Renal cortex interstitium (tissue), 11 donors: ENCODE measurements at regions not wholly inside any gene's neighbourhood (a gene's known extent, or its start where the extent isn't known, plus 50 kb on each side); places are given as distances from the start of the nearest gene placed in this dataset.
"Not testable (repeated sequence)": the region's sequence is repeated elsewhere in the genome, so short reads cannot be mapped to it uniquely, and the experiment has no call there.

Experiments
- DNase-seq, 11 donors: peaks; one replicate each; pipeline ENCODE4 v3.0.0-alpha.2; 2013; ENCODE audit warnings: low read depth in 9 of 11, low spot score in 4 of 11; ENCODE audit errors: extremely low read depth in 1 of 11

DNA sequence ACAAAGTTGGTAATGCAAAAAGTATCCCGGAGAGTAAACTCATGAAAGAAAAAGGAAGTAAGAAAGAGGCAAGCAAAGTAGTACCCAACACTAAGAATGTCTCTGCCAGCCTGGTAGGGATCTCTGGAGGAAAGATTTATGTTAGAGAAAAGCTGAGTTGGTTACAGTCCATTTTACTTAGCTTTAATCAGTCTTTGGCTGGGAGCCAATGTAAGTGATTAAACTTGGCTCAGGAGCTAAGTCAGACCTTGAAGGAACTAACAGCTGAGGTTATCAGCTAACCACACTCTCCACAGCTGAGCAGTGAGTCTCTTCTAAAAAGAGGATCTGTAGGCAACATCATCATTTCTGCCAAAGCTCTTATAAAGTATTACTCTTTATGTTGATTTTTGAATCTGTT lies 148.0 kb downstream of the ANKRD7 start:
- no peak for DNase-seq

GRCh38 chr7:118389629-118390028 lies 165.1 kb downstream of the ANKRD7 start:
- no peak for DNase-seq

GRCh38 chr7:118404211-118404610 lies 179.7 kb downstream of the ANKRD7 start:
- DNase-seq = no peak

DNA sequence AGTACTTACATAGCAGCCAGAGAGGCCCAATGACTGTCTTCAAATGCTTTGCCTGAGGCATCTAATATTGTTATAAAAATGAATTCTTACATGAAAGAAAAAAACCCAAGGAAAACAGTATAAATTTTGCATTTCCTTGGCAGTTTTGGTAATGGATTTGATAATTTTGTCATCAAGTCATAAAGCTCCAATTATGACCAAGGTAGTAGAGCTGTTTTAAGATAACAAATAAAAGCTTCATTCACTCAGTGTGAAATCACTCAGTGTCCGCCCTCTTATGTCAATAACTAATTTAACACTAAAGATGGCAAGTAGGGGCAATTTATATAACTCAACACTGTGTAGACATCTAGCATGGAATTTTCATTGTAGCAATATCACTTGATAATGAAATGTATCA lies 193.9 kb downstream of the ANKRD7 start:
- DNase-seq = no peak

- DNase-seq = no peak
Measured at GRCh38 chr7:118420888-118421287, 196.4 kb downstream of the ANKRD7 start.

- no peak for DNase-seq
Measured at GRCh38 chr7:118429141-118429540, 204.6 kb downstream of the ANKRD7 start.

GRCh38 chr7:118436663-118437062 lies 212.2 kb downstream of the ANKRD7 start:
- no peak for DNase-seq

DNA sequence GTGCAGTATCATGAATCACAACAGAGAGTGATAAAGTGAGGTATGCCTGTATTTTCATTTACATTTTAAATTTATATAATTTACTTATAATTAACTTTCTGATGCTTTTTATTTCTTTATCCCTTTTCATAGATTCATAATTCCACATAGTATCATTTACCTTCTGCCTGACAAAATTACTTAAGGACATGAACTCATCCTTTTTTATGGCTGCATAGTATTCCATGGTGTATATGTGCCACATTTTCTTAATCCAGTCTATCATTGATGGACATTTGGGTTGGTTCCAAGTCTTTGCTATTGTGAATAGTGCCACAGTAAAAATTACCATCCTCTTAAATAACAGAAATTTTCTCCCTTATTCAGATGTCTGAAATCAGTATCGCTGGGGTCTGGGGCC lies 224.5 kb downstream of the ANKRD7 start:
- not testable (repeated sequence) for DNase-seq

- no peak for DNase-seq
Measured at GRCh38 chr7:118449797-118450567, 225.5 kb downstream of the ANKRD7 start.

GRCh38 chr7:118452128-118452527 lies 227.6 kb downstream of the ANKRD7 start:
- DNase-seq = peak in 2 of 11 donors; percentile 0 to 20

DNA sequence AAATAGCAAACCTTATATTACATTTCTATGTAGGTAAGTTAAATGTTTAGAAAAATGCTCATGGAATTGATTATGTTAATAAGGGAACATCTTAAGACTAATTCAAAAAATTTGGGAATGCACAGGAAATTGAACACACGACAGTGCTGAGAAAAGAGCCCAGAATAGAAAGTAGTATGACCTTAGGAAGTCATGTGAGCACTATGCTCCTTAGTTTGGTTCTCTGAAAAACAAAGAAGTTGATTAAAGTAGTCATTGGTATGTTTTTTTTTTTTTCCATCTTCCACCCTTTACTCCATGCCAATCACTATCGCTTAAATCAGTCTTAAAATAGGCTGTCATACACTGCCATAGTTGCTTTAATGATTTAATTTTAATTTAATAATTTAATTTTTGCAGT lies 242.9 kb downstream of the ANKRD7 start:
- DNase-seq = no peak

GRCh38 chr7:118472581-118472980 lies 248.1 kb downstream of the ANKRD7 start:
- DNase-seq = no peak

- DNase-seq = no peak
Measured at GRCh38 chr7:118473271-118473670, 248.8 kb downstream of the ANKRD7 start.

GRCh38 chr7:118476036-118476435 lies 251.5 kb downstream of the ANKRD7 start:
- DNase-seq = no peak

GRCh38 chr7:118477036-118477435 lies 252.5 kb downstream of the ANKRD7 start:
- DNase-seq = no peak

GRCh38 chr7:118478236-118478635 lies 253.7 kb downstream of the ANKRD7 start:
- DNase-seq = no peak

- no peak for DNase-seq
Measured at GRCh38 chr7:118478931-118479330, 254.4 kb downstream of the ANKRD7 start.

- DNase-seq = no peak
Measured at GRCh38 chr7:118492466-118492865, 268.0 kb downstream of the ANKRD7 start.

GRCh38 chr7:118496138-118496644 lies 271.7 kb downstream of the ANKRD7 start:
- no peak for DNase-seq

- DNase-seq = no peak
Measured at GRCh38 chr7:118502235-118502634, 277.7 kb downstream of the ANKRD7 start.

DNA sequence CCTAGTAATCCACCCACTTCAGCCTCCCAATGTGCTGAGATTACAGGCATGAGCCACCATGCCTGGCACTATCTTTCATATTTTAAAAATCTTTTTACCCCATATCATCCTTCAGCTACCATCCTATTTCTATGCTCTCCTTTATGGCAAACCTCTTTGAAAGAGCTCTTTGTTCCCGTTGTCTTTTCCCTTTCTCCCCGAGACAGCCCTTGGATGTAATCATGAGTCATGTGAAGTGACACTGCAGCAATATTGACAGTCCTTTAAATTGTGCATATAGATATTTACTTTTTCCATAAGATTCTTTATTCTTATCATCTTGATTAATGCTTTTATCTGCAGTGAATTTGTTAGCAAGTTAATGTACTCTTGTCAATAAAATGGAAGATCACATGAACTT lies 286.6 kb downstream of the ANKRD7 start:
- no peak for DNase-seq
